ENCODE measurements at regions not wholly inside any gene's neighbourhood (a gene's known extent, or its start where the extent isn't known, plus 50 kb on each side); places are given as distances from the start of the nearest gene placed in this dataset.

GRCh38 chr9:19922476-19923118 lies 133.8 kb upstream of the SLC24A2 start:
- H3K9me3 Mint-ChIP-seq = no peaks in the 10 kb centered on the region
- no peaks in the 10 kb centered on the region for H3K36me3 Mint-ChIP-seq (ENCODE audit: low read depth)
- no peak for DNase-seq (ENCODE audit: low read depth, low spot score)
- H3K27ac Mint-ChIP-seq (ENCODE audit: unreplicated experiment) = no peak overlapping the region
- peaks cover 29% of the 10 kb centered on the region for H3K27me3 Mint-ChIP-seq (ENCODE audit: low read depth)
- H3K4me3 Mint-ChIP-seq = no peak overlapping the region
- TF ChIP-seq, protein P1, sequence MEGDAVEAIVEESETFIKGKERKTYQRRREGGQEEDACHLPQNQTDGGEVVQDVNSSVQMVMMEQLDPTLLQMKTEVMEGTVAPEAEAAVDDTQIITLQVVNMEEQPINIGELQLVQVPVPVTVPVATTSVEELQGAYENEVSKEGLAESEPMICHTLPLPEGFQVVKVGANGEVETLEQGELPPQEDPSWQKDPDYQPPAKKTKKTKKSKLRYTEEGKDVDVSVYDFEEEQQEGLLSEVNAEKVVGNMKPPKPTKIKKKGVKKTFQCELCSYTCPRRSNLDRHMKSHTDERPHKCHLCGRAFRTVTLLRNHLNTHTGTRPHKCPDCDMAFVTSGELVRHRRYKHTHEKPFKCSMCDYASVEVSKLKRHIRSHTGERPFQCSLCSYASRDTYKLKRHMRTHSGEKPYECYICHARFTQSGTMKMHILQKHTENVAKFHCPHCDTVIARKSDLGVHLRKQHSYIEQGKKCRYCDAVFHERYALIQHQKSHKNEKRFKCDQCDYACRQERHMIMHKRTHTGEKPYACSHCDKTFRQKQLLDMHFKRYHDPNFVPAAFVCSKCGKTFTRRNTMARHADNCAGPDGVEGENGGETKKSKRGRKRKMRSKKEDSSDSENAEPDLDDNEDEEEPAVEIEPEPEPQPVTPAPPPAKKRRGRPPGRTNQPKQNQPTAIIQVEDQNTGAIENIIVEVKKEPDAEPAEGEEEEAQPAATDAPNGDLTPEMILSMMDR (conservative IDR thresholded peaks at IDR 0.05) = peak; percentile 73
- H3K4me1 Mint-ChIP-seq = peaks cover 9% of the 10 kb centered on the region

GRCh38 chr9:19920401-19920800 lies 131.6 kb upstream of the SLC24A2 start:
- H3K27ac Mint-ChIP-seq (ENCODE audit: unreplicated experiment) = peak overlapping the region; percentile 87
- DNase-seq (ENCODE audit: low read depth, low spot score) = no peak
- H3K36me3 Mint-ChIP-seq (ENCODE audit: low read depth) = no peaks in the 10 kb centered on the region
- TF ChIP-seq, protein P1 (conservative IDR thresholded peaks at IDR 0.05) = no peak
- peaks cover 17% of the 10 kb centered on the region for H3K27me3 Mint-ChIP-seq (ENCODE audit: low read depth)
- H3K4me3 Mint-ChIP-seq = no peak overlapping the region
- no peaks in the 10 kb centered on the region for H3K4me1 Mint-ChIP-seq
- no peaks in the 10 kb centered on the region for H3K9me3 Mint-ChIP-seq

DNA sequence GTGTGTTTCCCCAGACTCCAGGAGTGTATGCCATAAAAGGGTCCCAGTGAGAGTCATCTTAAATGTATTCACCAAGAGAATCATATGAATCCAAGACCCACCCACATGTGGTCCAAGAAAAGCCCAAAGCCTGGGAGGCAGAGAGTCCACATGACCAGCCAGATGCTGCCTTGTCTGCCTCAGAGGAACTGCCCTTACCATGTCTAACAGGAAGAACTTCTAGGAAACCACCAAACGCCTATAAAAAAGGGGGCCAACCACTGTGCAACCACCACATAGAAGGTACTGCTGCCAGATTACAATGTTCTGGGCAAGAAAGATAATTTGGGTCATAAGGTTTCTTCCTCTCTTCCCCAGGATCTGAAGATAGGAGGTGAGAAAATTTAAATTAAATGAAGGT lies 129.8 kb upstream of the SLC24A2 start:
- Mint-ChIP-seq H3K36me3 (ENCODE audit: low read depth) (no peaks in the 10 kb centered on the region), H3K27ac (ENCODE audit: unreplicated experiment) (no peak overlapping the region), H3K27me3 (ENCODE audit: low read depth) (peaks cover 5% of the 10 kb centered on the region), H3K9me3 (no peaks in the 10 kb centered on the region), H3K4me3 (no peak overlapping the region), H3K4me1 (no peaks in the 10 kb centered on the region)
- no peak for DNase-seq (ENCODE audit: low read depth, low spot score)
- TF ChIP-seq, protein P1 (conservative IDR thresholded peaks at IDR 0.05) = no peak

DNA sequence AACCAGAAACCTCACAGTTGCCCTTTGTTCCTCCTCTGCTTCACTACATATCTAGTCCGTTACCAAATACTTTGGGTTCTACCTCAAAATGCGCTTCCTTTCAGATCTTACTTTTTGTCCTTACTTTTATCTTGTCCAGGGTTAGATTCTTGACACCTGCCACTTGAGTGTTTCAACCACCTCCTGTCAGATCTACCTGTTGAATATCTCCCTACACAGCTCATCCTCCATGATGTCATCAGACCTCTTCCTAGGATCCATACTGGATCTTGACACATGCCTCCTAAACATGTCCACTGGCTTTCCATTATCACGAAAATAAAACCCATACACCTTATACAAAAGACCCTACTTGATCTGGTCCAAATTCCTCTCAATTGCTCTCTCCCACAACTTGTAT lies 125.2 kb upstream of the SLC24A2 start:
- Mint-ChIP-seq H3K9me3 (no peaks in the 10 kb centered on the region), H3K27me3 (ENCODE audit: low read depth) (no peaks in the 10 kb centered on the region), H3K27ac (ENCODE audit: unreplicated experiment) (no peak overlapping the region), H3K36me3 (ENCODE audit: low read depth) (no peaks in the 10 kb centered on the region), H3K4me1 (no peaks in the 10 kb centered on the region), H3K4me3 (no peak overlapping the region)
- no peak for DNase-seq (ENCODE audit: low read depth, low spot score)
- TF ChIP-seq, protein P1 (conservative IDR thresholded peaks at IDR 0.05) = no peak

DNA sequence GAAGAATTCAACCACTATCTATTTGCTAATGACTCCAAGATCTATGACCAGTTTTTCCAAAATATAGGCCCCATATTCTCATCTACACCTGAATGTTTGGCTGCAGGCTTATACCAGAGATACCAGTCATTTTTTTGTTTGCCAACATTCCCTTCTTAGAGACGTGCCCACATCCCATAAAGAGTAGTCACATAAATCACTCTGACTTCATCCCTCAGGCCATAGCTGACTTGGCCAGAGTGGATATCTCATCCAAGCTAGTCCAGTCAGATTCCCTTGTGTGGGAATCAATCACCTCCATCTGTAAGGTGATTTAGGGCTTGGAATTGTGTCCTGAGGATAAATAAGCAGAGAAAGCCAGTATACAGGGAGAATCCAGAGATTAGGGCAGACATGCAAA lies 124.3 kb upstream of the SLC24A2 start:
- Mint-ChIP-seq H3K27me3 (ENCODE audit: low read depth) (no peaks in the 10 kb centered on the region), H3K27ac (ENCODE audit: unreplicated experiment) (no peak overlapping the region), H3K4me1 (no peaks in the 10 kb centered on the region), H3K9me3 (no peaks in the 10 kb centered on the region), H3K4me3 (no peak overlapping the region), H3K36me3 (ENCODE audit: low read depth) (no peaks in the 10 kb centered on the region)
- TF ChIP-seq, protein P1 (conservative IDR thresholded peaks at IDR 0.05) = no peak
- DNase-seq (ENCODE audit: low read depth, low spot score) = no peak
